ENCODE measurements at regions not wholly inside any gene's neighbourhood (a gene's known extent, or its start where the extent isn't known, plus 50 kb on each side); places are given as distances from the start of the nearest gene placed in this dataset.

GRCh38 chr5:5838493-5838892, 416.0 kb downstream of the ICE1 start:
- no peak for TF ChIP-seq EZH2 (IDR thresholded peaks at IDR 0.05; ENCODE audit: low read length, unreplicated experiment)
- TF ChIP-seq, protein P1, sequence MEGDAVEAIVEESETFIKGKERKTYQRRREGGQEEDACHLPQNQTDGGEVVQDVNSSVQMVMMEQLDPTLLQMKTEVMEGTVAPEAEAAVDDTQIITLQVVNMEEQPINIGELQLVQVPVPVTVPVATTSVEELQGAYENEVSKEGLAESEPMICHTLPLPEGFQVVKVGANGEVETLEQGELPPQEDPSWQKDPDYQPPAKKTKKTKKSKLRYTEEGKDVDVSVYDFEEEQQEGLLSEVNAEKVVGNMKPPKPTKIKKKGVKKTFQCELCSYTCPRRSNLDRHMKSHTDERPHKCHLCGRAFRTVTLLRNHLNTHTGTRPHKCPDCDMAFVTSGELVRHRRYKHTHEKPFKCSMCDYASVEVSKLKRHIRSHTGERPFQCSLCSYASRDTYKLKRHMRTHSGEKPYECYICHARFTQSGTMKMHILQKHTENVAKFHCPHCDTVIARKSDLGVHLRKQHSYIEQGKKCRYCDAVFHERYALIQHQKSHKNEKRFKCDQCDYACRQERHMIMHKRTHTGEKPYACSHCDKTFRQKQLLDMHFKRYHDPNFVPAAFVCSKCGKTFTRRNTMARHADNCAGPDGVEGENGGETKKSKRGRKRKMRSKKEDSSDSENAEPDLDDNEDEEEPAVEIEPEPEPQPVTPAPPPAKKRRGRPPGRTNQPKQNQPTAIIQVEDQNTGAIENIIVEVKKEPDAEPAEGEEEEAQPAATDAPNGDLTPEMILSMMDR (conservative IDR thresholded peaks at IDR 0.05; ENCODE audit: low read depth, low read length) = no peak

Data from PC-3 (cell line).